DMS53 (cell line): ENCODE measurements at regions not wholly inside any gene's neighbourhood (a gene's known extent, or its start where the extent isn't known, plus 50 kb on each side); places are given as distances from the start of the nearest gene placed in this dataset.
"Not testable (repeated sequence)": the region's sequence is repeated elsewhere in the genome, so short reads cannot be mapped to it uniquely, and the experiment has no call there.

Source experiments
- DNase-seq: peaks from one replicate; lab custom pipeline; 2025; lab: John Stamatoyannopoulos, UW

DNA sequence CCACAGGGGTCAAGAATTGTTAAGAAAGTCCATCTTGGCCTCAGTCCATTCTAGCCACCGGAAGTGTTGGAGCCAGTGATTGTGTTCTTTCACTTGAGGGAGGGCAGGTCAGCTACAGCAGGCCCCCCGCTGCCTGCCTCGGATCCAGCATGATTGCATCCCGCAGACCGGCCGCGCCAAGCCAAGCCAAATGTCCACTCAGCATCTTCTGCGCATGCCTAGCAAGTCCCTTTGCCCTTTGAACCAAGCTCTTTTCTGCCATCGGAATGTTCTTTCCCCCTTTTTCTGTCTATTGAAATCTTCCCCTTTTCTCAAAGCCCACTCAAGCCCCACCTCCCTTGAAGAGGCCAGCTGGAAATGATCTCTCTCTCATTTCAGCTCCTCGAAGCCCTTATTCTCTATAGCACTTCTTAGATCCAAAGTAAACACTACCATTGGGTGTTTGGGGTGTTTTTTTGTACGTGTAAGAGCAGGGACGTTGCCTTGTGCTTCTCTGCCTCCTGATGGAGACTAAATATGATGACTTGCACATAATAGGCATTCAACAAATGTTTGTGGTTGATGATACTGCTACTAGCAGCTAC lies 147.8 kb upstream of the BCOR start:
- DNase-seq = peak; percentile 14

DNA sequence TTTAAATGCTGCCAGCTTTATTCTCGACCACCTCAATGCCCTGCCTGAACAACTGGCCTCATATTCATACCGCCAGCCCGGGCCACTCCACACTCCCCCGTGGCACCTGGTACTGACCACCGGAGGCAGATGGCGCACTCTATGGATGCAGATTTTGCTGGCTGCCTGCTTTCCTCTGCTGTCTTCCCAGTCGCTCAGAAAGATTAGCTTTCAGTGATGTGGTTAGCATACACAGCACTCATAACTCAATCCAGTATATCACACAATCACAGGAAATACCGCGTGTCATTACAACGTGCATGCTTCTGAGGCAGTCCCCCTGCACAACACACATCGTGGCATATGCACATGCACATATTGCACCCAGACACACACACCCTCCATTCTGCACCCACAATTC lies 147.2 kb upstream of the BCOR start:
- DNase-seq = peak; percentile 20

DNA sequence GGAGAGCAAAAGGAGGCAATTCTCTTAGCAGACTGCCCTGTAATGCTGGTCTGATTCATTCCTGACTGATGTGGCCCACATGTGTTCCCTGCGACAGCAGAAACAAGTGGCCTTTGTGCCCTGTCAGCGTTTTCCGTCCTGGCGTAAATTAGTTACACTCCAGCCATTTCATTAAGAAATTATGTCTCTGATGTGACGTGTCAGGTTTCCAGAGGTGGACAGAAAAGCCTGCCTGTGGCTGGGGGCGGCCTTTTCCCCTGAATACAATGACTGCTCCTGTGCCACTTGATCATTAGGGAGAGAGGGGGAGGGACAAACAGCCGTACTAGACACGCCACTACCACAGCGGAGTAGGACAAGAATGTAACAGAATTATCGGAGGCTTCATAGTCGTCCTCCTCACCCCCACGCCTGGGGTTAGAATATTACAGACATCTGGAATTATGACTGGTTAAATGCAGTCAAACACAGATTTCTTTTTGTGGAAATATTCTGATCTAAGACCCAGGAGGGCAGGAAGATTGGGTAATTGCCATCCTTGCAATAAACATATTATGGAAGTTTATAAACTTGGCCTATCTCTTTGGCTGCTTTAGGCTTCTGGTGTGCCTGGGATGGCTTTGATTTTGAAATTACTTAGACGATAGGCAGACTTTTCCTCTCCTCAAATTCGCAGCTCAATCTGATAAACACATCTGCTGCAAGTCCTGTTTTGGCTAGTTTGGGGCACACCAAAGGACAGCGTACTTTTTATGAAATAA lies 146.2 kb upstream of the BCOR start:
- no peak for DNase-seq

- no peak for DNase-seq
These were observed 143.1 kb upstream of the BCOR start for GRCh38 chrX:40240844-40241243.

- no peak for DNase-seq
These were observed 140.0 kb upstream of the BCOR start for GRCh38 chrX:40237731-40238178.

- no peak for DNase-seq
These were observed 132.9 kb upstream of the BCOR start for GRCh38 chrX:40230646-40231045.

- DNase-seq = peak; percentile 24
These were observed 129.4 kb upstream of the BCOR start for GRCh38 chrX:40227125-40227524.

DNA sequence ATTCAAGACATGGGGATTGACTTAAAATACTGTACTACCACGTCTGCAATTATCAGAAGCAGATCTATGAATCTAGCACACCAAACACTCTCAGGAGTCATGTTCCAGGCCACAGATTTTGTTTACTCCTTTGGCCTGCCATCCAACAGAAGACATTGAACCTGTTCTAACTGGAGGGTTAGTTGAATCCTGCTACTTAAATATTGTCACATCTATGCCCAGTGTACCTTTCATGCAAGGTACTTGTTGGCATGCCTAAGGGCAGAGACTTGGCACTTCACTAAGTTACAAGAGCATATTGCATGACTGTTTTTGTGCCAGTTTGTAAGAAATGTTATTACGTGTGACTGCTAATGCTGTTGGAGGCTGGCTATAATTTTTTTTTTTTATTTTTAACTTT lies 126.9 kb upstream of the BCOR start:
- DNase-seq = no peak

DNA sequence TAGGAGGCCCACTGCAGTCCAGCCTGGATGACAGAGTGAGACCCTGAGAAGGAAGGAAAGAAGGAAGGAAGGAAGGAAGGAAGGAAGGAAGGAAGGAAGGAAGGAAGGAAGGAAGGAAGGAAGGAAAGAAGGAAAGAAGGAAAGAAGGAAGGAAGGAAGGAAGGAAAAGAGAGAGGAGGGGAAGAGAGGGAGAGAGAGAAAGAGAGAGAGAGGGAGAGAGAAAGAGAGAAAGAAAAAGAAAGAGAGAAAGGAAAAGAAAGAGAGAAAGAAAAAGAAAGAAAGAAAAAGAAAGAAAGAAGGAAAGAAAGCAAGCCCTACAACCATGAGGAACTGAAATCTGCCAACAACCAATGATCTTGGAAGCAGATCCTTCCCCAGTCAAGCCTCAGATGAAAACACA lies 124.9 kb upstream of the BCOR start:
- not testable (repeated sequence) for DNase-seq

DNA sequence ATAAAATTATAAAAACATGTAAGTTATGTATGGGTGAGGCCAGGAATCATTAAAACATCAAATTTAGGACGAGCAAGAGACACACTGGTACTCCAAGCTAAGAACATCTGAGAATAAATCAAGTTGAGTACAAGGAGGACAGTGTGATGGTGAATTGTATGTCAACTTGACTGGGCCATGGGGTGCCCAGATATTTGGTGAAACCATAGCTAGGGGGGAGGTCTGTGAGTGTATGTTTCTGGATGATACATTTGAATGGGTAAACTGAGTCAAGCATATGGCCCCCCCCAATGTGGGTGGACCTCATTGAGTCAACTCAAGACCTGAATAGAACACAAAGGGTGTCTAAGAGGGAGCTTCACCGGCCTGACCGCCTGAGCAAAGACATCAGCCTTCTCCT lies 115.3 kb upstream of the BCOR start:
- DNase-seq = no peak

- no peak for DNase-seq
These were observed 112.3 kb upstream of the BCOR start for GRCh38 chrX:40209951-40210617.

- DNase-seq = no peak
These were observed 109.9 kb upstream of the BCOR start for GRCh38 chrX:40207626-40208025.

DNA sequence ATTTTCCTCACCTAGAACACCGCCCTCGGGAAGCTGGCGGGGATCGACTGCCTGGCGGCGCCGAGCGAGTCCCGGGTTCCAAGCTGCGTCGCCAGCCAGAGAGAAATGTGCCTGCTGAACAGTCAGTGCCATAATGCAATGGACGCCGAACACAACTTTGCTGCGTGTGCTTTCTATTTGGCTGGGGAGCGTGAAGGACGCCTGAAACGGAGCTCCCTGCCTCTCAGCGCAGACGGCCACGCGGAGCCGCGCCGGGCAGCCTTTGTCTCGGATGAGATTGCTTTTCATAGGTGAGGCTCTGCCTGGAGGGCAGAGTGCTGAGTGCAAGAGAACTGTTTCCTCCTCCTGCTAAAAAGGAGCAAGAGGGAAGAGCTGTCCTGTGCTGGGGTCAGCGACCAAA lies 107.7 kb upstream of the BCOR start:
- DNase-seq = no peak

GRCh38 chrX:40202456-40202855 lies 104.7 kb upstream of the BCOR start:
- no peak for DNase-seq

GRCh38 chrX:40201329-40201885 lies 103.6 kb upstream of the BCOR start:
- DNase-seq = peak; percentile 26

DNA sequence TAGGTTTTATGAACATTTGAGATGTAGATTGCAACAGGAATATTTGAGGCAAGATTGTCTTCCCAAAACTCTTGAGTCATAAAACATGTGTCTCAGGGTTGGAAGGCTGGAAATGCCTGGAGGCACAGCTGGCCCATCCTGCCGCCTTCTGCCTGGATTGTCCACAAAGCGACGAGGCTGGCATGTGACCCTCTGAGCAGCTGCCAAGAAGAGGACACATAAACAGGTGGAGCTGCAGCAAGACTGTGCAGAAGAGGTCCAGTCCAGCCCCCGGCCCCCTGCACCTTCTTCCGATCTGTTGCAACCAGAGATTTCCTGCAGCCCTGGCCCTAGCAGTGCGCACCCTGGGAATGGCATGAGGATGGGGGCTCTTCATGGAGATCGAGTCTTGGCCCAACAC lies 101.9 kb upstream of the BCOR start:
- no peak for DNase-seq

- DNase-seq = no peak
These were observed 99.3 kb upstream of the BCOR start for GRCh38 chrX:40197071-40197470.

- no peak for DNase-seq
These were observed 97.6 kb upstream of the BCOR start for GRCh38 chrX:40195368-40195767.

DNA sequence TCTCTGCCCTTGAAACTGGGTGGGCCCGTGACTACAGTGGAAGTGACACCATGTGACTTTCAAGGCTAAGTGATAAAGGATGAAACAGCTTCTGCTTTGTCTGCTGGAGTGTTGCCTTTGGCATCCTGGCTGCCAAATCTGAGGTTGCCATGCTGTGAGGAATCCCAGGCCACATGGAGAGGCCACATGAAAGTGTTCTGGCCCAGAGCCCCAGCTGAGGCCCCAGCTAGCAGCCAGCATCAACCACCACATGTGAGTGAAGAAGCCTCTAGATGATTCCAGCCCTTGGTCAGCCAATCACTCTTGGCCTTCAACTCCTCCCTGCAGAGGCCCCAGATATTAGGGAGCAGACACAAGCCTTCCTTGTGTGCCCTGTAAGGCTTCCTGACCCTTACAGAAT lies 94.4 kb upstream of the BCOR start:
- DNase-seq = no peak

GRCh38 chrX:40189637-40190036 lies 91.9 kb upstream of the BCOR start:
- no peak for DNase-seq

DNA sequence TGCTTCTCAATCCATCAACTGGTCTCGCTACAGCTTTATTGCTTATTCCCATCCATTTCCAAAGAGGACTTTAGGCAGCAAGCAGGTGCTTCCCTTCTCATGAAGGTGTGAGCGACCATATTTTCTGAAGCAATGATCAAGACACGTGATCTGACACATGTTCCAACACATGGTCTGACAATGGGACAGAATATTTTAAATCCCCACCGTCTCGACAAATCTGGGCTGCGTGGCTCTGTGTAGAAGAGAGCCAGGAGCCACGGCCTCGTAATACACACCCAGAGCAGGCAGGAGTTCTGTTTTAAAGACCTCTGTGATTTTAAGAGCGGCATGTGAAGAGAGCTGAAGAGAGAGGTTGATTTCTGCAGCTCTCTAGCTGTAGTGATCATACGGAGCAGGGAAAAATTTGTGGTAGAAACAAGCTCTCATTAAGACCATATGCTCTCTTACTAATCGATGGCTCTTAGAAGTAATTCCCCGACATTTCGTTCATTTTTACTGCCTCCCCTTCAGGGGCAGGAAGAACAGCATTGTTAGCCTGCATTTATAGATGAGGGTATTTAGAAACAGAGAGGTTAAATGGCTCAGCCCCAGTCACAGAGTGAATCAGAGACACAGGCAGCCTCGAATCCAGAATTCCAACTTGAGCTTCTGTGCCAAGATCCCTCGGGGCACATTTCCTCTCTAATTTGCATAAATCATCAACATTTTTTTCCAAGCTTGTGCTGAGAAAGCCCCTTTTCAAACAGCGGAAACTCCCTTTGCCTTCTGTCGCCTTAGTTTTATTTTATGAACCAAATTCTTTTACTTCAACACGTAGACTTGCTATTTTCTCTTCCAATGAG lies 91.0 kb upstream of the BCOR start:
- no peak for DNase-seq

- no peak for DNase-seq
These were observed 87.2 kb upstream of the BCOR start for GRCh38 chrX:40184968-40185367.
